Mononuclear cell (primary cell): ENCODE measurements at regions not wholly inside any gene's neighbourhood (a gene's known extent, or its start where the extent isn't known, plus 50 kb on each side); places are given as distances from the start of the nearest gene placed in this dataset.

Experiments used
- H3K27me3 ChIP-seq: 2 replicates; pipeline ENCODE4 v1.6.0; 2011; ENCODE audit warnings: low read length, control low read depth; ENCODE audit not compliant: insufficient read depth
- H3K4me1 ChIP-seq: 2 replicates; pipeline ENCODE4 v1.5.1; 2011; ENCODE audit warnings: mild to moderate bottlenecking, low read length, control low read depth; ENCODE audit not compliant: insufficient read depth
- H3K4me3 ChIP-seq: 2 replicates; pipeline ENCODE4 v1.5.1; 2011; ENCODE audit warnings: mild to moderate bottlenecking, low read length, moderate library complexity
- H3K9me3 ChIP-seq: 2 replicates; pipeline ENCODE4 v1.5.1; 2011; ENCODE audit warnings: low read depth, mild to moderate bottlenecking, control low read depth, low read length

DNA sequence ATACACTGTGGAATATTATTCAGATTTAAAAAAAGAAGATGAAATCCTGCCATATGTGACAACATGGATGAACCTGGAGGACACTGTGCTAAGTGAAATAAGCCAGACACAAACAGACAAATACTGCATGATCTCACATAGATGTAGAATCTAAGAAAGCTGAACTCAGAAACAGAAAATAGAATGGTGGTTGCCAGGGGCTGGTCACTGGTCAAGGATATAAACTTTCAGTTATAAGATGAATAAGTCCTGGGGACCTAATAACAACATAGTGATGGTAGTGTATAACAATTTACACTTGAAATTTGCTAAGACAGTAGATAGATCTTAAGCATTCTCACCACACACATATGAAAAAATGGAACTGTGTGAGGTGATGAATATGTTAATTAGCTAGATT is 161.3 kb upstream of the TMCC3 start:
- Histone ChIP-seq H3K4me3 (no peak overlapping the region), H3K4me1 (peaks cover 4% of the 10 kb centered on the region), H3K9me3 (peaks cover 41% of the 10 kb centered on the region), H3K27me3 (no peaks in the 10 kb centered on the region)

DNA sequence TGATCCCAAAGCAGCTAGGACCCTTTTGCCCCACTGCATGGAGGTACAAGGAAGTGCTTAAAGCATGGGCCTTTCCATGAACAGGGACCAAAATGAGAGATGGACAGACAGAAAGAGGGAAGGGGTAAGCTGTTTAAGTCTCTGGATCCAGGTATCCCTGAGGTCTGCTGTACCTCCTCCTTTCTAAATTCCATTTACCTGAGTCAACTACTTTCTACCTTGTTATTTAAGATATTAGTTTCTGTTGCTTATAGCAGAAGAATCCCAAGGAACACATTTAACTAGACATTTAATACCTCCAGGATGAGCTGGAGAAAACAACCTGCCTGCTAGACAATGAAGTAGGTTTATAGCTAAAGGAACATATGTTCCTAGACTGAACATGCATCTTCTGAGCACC is 157.6 kb upstream of the TMCC3 start:
- Histone ChIP-seq H3K4me3 (no peak overlapping the region), H3K4me1 (peaks cover 9% of the 10 kb centered on the region), H3K9me3 (peaks cover 22% of the 10 kb centered on the region), H3K27me3 (no peaks in the 10 kb centered on the region)

DNA sequence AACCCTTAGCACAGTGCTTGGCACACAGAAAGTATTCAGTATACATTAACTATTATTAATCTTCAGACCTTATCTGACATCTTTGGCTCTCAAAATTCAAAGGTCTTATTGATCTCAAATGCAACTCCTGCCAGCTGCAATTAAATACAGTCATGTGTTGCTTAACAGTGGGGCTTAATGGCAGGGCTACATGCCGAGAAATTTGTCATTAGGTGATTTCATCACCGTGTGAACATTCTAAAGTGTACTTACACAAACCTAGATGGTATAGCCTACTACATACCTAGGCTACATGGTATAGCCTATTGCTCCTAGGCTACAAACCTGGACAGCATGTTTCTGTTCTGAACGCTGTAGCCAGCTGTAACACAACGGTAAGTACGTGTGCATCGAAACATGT is 156.3 kb upstream of the TMCC3 start:
- no peak overlapping the region for H3K4me3 ChIP-seq
- H3K4me1 ChIP-seq: peaks cover 9% of the 10 kb centered on the region
- H3K9me3 ChIP-seq: peaks cover 9% of the 10 kb centered on the region
- H3K27me3 ChIP-seq: no peaks in the 10 kb centered on the region

DNA sequence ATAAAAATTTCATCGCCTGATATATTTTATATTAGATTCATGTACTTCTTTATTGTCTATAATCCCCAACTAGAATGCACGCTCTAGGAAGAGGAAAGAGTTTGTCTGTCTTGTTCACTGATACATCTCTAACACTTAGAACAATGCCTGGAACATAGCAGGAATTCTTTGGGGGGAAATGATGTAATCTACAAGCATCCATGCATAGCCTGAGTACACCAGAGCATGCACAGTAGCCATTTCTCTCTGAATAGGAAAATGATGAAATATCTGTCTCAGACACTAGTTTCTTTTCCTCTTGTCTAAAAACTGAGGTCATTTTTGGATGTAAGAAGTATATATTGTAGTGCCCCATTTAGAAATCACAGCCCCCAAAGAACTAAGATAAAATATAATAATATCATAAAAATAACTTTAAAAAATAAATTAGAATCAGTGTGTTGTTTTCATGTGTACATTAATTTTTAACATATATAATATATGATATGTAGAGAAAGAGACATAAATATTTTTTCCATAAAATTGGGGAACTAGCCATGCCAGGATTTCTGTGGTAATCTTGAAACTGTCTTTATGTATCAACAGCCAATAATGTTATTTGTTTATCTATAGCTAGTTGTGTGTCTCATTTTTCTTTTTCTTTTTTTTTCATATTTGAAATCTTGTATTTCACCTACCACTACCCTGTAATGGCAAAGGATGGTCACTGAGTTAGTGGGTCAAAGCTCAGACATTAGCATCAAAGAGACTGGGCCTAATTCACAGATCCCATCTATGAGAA is 155.6 kb upstream of the TMCC3 start:
- H3K27me3 ChIP-seq: no peaks in the 10 kb centered on the region
- no peak overlapping the region for H3K4me3 ChIP-seq
- H3K9me3 ChIP-seq: peaks cover 2% of the 10 kb centered on the region
- peaks cover 9% of the 10 kb centered on the region for H3K4me1 ChIP-seq

DNA sequence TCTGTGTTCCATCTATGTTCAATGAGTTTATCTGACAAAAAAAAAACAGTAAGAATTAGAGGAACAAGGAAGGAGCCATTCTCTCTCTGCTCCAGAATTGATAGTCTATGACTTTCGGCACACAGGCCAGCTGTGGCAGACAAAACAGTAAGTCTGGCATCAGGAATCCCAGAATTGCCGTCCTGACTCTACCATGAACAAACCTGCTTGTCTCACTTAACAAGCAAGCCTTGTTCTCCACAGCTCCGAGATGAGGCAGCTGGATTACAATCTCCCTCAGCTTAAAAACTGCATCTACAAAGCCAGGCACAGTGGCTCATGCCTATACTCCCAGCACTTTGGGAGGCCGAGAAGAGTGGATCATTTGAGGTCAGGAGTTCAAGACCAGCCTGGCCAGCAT is 153.6 kb upstream of the TMCC3 start:
- no peaks in the 10 kb centered on the region for H3K27me3 ChIP-seq
- H3K4me3 ChIP-seq: no peak overlapping the region

DNA sequence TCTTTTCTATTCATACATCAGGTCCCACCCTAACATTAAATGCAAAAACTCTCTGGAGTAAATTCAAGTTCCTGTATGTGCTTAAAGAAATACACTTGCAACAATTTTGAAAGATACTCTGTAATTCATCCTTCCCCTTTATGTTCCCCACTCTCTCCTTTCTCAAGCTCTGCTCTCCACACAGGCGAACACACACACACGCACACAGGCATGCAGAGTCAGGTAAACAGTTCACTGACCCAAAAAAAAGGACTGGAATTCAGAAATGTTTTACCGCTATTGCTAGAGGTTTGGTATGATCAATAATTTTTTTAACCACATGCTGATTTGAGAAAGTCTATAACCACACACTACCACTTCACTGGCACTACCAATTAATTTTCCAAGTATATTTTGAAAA is 152.4 kb upstream of the TMCC3 start:
- H3K4me1 ChIP-seq: peaks cover 9% of the 10 kb centered on the region
- no peaks in the 10 kb centered on the region for H3K9me3 ChIP-seq
- no peaks in the 10 kb centered on the region for H3K27me3 ChIP-seq
- H3K4me3 ChIP-seq: no peak overlapping the region

More for the DNA sequence above, 153.6 kb upstream of the TMCC3 start:
- Histone ChIP-seq H3K9me3 (no peaks in the 10 kb centered on the region), H3K4me1 (peaks cover 9% of the 10 kb centered on the region)

DNA sequence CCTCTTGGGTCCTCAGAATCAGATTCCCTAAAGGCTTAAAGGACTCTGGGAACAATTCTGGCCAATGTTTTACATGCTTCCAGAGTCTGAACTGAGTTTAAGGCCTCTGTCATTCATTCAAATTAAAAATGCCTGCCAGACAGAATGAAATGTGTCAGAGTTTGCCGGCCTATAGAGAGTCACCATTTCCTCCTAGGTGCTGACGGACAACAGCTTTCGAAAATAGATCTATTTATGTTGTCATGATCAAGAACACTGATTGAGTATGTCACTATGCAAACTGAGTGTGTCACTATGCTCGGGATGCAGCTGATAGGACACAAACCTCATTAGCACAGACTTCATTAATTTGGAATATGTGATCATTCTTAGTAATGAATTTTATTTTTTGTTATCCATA is 151.4 kb upstream of the TMCC3 start:
- Histone ChIP-seq H3K27me3 (no peaks in the 10 kb centered on the region), H3K4me1 (peaks cover 9% of the 10 kb centered on the region), H3K4me3 (no peak overlapping the region), H3K9me3 (no peaks in the 10 kb centered on the region)

DNA sequence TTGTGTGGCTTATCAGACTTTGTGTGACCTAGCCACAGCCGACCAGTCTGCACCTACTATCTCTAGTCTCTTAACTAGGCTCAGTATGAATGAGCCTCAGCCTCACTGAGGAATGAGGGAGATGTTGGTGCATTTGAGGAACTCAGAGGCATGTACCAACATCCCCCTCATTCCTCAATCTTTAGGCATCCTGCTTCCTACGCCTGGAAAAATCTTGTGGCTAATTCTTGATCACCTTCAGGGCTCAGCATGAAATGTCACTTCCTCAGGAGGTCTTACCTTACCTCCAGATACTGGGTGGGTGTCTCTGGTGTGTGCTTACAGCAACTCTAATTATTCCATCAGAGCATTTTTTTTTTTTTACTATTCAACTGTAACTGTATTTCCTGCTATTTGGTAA is 148.8 kb upstream of the TMCC3 start:
- H3K4me1 ChIP-seq: no peaks in the 10 kb centered on the region
- H3K27me3 ChIP-seq: no peaks in the 10 kb centered on the region
- no peak overlapping the region for H3K4me3 ChIP-seq

DNA sequence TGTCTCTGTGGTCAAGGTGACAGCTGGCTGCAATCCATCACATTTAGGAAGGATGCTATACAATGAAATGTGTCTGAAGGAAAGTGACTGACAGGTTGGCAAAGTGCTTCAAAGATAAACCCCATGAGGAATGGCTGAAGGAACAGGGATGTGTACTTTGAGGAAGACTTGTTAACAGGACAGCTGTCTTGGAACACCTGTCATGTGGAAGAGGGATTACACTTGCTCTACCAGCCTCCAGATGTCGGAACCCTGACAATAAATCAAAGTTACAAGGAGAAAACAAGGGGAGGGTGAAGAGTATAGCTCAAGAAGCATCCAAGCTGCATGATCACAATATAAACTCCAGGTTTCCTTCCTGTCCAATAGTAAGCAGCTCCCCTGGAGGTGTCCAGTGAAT is 147.8 kb upstream of the TMCC3 start:
- H3K4me3 ChIP-seq: no peak overlapping the region
- H3K4me1 ChIP-seq: peaks cover 2% of the 10 kb centered on the region
- H3K9me3 ChIP-seq: no peaks in the 10 kb centered on the region
- H3K27me3 ChIP-seq: no peaks in the 10 kb centered on the region

More for the DNA sequence above, 148.8 kb upstream of the TMCC3 start:
- no peaks in the 10 kb centered on the region for H3K9me3 ChIP-seq

DNA sequence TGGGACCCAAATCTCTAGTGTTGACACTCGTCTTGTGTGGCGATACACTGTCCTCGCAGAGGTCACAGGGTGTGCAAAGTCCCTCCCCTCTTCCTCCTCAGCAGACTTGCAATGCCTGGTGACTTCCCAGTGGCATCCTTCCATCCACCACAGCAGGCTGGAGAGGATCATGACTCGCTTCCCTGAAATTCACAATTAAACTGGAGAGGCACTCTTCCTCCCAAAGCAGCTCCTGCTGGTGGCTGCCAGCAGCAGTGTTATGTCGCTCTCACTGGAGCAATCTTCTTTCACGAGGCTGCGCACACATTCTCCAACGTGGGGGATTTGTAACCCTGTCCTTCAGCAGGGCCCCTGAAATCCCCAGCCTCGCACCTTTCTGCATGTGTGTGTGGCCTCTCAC is 145.2 kb upstream of the TMCC3 start:
- Histone ChIP-seq H3K4me3 (no peak overlapping the region), H3K27me3 (no peaks in the 10 kb centered on the region), H3K9me3 (no peaks in the 10 kb centered on the region), H3K4me1 (peaks cover 11% of the 10 kb centered on the region)

DNA sequence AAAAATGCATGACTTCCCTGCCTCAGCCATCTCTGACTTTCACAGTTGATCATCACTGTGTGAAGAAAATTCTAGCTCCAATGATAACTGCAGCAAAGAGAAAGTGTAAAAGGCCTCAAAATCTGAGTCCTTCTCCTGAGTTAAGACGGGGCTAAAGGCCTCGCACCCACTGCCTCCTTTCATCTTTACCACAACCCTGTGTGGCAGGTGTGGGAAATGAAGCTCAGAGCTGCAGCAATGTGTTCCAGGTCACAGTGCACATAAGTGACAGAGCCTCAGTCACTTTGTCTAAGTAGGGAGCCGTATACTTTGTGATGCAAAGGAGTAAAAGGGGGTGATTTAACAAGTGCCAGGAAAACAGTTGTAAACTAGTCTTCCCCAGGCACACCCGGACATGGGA is 144.7 kb upstream of the TMCC3 start:
- no peaks in the 10 kb centered on the region for H3K9me3 ChIP-seq

DNA sequence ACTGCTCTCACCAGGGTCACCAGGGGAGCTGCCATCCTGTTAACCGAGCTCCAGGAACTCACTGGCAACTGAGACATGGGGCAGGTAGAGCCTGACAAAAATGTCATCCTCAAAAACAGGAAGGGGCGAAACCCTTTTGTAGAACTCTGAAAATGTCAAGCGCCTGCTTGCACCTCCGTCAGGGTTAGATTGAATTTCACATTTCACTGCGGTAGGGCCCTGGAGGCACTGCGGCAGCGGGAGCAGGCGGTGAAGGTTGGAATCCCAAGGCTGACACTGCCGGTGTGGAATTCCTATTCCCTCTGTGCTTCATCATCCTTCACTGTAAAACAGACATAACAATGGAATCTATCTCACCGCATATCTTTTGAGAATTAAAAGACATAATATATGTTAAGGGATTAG is 142.8 kb upstream of the TMCC3 start:
- Histone ChIP-seq H3K9me3 (no peaks in the 10 kb centered on the region), H3K4me3 (no peak overlapping the region), H3K4me1 (peaks cover 11% of the 10 kb centered on the region), H3K27me3 (no peaks in the 10 kb centered on the region)

More for the DNA sequence above, 144.7 kb upstream of the TMCC3 start:
- no peaks in the 10 kb centered on the region for H3K27me3 ChIP-seq
- no peak overlapping the region for H3K4me3 ChIP-seq
- peaks cover 11% of the 10 kb centered on the region for H3K4me1 ChIP-seq

DNA sequence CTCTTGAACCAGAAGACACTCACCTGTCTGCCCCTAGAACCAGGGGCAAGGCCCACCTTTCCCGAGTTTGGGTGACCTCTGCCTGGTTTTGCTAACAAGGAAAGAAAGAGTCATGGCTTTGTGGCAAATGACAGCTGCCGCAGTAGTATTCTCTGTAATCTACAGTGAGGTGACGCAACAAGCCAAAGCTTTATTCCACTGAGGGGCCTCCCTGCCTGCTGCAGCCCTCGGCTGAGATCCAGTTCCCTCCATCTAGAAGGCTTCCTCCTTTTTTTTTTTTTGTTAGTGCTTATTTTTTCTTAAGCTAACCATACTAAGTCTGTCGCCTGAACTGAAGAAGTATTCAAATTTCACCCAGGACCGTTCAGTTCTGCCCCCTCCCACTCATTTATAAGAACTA is 142.3 kb upstream of the TMCC3 start:
- Histone ChIP-seq H3K9me3 (no peaks in the 10 kb centered on the region), H3K27me3 (no peaks in the 10 kb centered on the region), H3K4me3 (no peak overlapping the region), H3K4me1 (peaks cover 11% of the 10 kb centered on the region)

DNA sequence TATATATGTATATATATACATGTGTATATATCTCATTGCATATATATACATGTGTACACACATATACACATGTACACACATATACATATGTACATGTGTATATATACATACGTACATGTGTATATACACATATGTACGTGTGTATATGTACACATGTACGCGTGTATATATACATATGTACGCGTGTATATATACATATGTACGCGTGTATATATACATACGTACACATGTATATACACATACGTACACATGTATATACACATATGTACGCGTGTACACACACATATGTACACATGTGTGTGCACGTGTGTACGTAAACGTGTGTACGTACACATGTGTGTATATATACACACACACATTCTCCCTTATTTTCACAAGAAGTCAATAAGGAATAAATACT is 141.6 kb upstream of the TMCC3 start:
- Histone ChIP-seq H3K27me3 (no peaks in the 10 kb centered on the region), H3K4me3 (no peak overlapping the region), H3K4me1 (peaks cover 11% of the 10 kb centered on the region), H3K9me3 (no peaks in the 10 kb centered on the region)

DNA sequence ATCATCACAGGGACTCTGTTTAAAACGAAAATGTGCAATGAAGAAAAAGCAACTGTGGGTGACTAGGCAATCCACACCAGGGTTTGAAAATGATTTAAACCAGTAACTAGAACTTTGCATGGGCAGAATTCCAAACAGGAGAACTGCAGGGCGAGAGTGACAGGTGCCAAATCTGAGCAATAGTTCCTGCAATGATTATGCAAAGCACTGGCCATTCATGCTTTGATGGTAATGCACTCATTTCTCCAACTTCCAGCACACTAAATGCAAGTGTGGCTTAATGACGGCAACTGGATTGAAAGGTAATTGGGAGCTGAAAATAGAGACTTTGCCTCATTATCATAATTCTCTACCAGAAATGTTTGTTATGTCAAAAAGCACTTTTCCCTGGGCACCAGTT is 140.5 kb upstream of the TMCC3 start:
- Histone ChIP-seq H3K4me3 (no peak overlapping the region), H3K9me3 (no peaks in the 10 kb centered on the region), H3K4me1 (peaks cover 11% of the 10 kb centered on the region), H3K27me3 (no peaks in the 10 kb centered on the region)

DNA sequence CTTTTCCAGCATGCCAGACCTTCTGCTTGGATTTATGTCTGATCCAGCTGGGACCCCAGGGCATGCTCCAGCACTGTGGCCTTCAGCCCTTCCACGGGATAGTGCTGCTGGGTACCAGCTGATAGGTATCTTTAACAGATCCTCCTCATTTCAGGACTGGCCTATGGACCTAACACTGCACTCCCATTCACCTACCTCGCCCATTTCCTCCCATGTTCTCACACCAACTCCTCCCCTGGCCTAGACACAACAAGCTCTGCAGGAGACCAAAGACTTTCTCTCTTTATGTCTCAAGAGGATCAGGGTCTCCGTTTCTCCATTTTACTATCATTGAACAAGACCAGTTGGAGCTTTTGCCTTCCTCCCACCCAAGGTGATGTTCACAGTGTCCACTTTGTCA is 140.0 kb upstream of the TMCC3 start:
- H3K4me3 ChIP-seq: no peak overlapping the region
- no peaks in the 10 kb centered on the region for H3K27me3 ChIP-seq
- peaks cover 11% of the 10 kb centered on the region for H3K4me1 ChIP-seq
- no peaks in the 10 kb centered on the region for H3K9me3 ChIP-seq
